ENCODE measurements at regions not wholly inside any gene's neighbourhood (a gene's known extent, or its start where the extent isn't known, plus 50 kb on each side); places are given as distances from the start of the nearest gene placed in this dataset.

DNA sequence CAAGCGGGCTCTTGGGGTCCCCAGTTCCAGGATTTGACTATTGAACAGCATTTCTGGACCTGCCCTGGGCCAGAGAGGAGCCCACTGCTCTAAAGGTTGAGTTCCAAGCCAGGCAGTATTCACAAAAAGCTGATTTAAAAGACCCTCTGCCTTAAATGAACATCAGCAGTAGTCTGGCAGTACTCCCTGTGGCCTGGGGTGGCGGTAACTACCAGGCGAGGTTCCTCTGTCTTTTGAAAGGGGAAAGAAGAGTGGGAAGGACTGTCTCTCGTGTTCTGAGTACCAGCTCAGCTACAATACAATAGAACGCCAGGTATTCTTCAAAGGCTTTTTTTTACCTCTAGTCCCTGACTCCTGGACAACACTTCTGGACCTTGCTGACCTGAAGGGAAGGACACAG lies 456.4 kb upstream of the TEX13C start:
- Histone ChIP-seq H3K4me1 (ENCODE audit: insufficient read depth, insufficient read length) (no peaks in the 10 kb centered on the region), H3K9ac (ENCODE audit: insufficient read length, low read depth) (no peak overlapping the region), H3K36me3 (ENCODE audit: insufficient read depth, insufficient read length, low read length) (no peaks in the 10 kb centered on the region), H3K27me3 (ENCODE audit: insufficient read depth, insufficient read length) (no peaks in the 10 kb centered on the region), H3K4me3 (ENCODE audit: insufficient read length, low read depth) (no peak overlapping the region), H3K9me3 (ENCODE audit: insufficient read depth, low read length) (no peaks in the 10 kb centered on the region)
- DNase-seq (ENCODE audit: low read depth, low spot score): no peak
- TF ChIP-seq ZNF274 (IDR thresholded peaks at IDR 0.05; ENCODE audit: low read depth, low read length) (no peak), YY1 (IDR thresholded peaks at IDR 0.05; ENCODE audit: insufficient read depth, insufficient read length) (no peak), SUZ12 (IDR thresholded peaks at IDR 0.05; ENCODE audit: extremely low read depth, insufficient read depth, insufficient read length) (no peak)

DNA sequence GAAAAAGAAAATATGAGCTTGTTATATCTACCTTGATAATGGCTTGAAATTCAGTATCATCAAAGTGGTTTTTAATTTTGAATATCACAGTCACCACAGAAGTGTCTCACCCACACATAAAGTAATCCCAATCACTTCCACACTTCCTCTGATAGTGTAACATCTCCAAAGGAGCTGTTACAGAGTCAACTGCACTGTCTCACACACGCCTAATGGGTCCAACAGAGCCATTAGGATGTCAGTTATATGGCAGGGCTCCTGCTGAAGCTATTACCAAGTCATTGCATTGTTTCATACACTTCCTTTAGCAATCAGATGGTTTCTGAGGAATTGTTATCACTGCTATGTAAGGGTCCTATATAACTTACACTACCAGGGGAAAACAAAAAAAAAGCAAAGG lies 432.1 kb upstream of the TEX13C start:
- H3K4me3 ChIP-seq (ENCODE audit: insufficient read length, low read depth): no peak overlapping the region
- no peak for TF ChIP-seq YY1 (IDR thresholded peaks at IDR 0.05; ENCODE audit: insufficient read depth, insufficient read length)
- no peak for TF ChIP-seq SUZ12 (IDR thresholded peaks at IDR 0.05; ENCODE audit: extremely low read depth, insufficient read depth, insufficient read length)
- no peak for TF ChIP-seq ZNF274 (IDR thresholded peaks at IDR 0.05; ENCODE audit: low read depth, low read length)

DNA sequence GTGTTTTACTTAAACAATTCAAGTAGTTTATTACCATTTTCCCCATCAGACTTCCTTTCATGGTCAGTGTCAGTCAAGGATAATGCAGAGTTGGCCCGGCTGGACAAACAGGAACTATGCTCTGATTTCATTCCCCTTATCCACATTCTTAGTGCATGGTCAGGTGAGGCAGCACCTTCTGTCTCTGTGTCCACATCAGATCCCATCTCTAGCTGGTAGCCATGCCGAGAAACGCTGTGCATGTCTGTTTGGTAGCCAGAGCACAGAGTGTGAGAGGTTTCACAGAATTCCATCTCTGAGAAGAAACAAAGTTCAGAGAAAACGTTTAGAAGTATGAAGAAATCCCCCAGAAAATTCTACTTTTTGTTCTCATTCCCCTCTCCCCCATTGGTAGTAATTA lies 423.7 kb upstream of the TEX13C start:
- no peaks in the 10 kb centered on the region for H3K27me3 ChIP-seq (ENCODE audit: insufficient read depth, insufficient read length)
- no peak overlapping the region for H3K4me3 ChIP-seq (ENCODE audit: insufficient read length, low read depth)
- no peaks in the 10 kb centered on the region for H3K4me1 ChIP-seq (ENCODE audit: insufficient read depth, insufficient read length)
- no peaks in the 10 kb centered on the region for H3K9me3 ChIP-seq (ENCODE audit: insufficient read depth, low read length)
- H3K36me3 ChIP-seq (ENCODE audit: insufficient read depth, insufficient read length, low read length): no peaks in the 10 kb centered on the region
- no peak overlapping the region for H3K9ac ChIP-seq (ENCODE audit: insufficient read length, low read depth)
- DNase-seq (ENCODE audit: low read depth, low spot score): no peak
- TF ChIP-seq ZNF274 (IDR thresholded peaks at IDR 0.05; ENCODE audit: low read depth, low read length) (no peak), YY1 (IDR thresholded peaks at IDR 0.05; ENCODE audit: insufficient read depth, insufficient read length) (no peak), SUZ12 (IDR thresholded peaks at IDR 0.05; ENCODE audit: extremely low read depth, insufficient read depth, insufficient read length) (no peak)

More for the DNA sequence above, 432.1 kb upstream of the TEX13C start:
- no peaks in the 10 kb centered on the region for H3K4me1 ChIP-seq (ENCODE audit: insufficient read depth, insufficient read length)
- no peak for DNase-seq (ENCODE audit: low read depth, low spot score)
- no peaks in the 10 kb centered on the region for H3K27me3 ChIP-seq (ENCODE audit: insufficient read depth, insufficient read length)
- H3K36me3 ChIP-seq (ENCODE audit: insufficient read depth, insufficient read length, low read length): no peaks in the 10 kb centered on the region
- no peak overlapping the region for H3K9ac ChIP-seq (ENCODE audit: insufficient read length, low read depth)
- H3K9me3 ChIP-seq (ENCODE audit: insufficient read depth, low read length): no peaks in the 10 kb centered on the region

DNA sequence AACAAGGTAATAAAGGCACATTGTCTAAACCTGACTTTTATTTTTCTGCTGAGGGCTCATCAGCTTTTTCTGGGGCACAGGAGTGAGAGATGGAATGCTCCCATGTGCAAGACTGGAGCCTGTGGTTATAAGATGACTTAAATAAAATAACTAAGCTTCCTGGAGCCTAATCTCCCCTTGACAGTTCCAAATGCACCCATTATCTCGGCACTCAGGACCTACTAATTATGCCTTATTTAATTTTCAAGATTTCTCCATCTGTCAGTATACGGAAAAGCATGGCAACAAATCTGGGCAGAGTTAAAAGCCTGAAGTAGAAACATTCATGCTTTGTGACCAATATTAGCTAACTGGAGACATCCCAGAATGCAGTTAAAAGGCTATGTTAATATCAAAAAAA lies 416.7 kb upstream of the TEX13C start:
- Histone ChIP-seq H3K4me1 (ENCODE audit: insufficient read depth, insufficient read length) (no peaks in the 10 kb centered on the region), H3K9me3 (ENCODE audit: insufficient read depth, low read length) (no peaks in the 10 kb centered on the region), H3K27me3 (ENCODE audit: insufficient read depth, insufficient read length) (no peaks in the 10 kb centered on the region), H3K36me3 (ENCODE audit: insufficient read depth, insufficient read length, low read length) (no peaks in the 10 kb centered on the region), H3K4me3 (ENCODE audit: insufficient read length, low read depth) (no peak overlapping the region), H3K9ac (ENCODE audit: insufficient read length, low read depth) (no peak overlapping the region)
- no peak for DNase-seq (ENCODE audit: low read depth, low spot score)
- no peak for TF ChIP-seq YY1 (IDR thresholded peaks at IDR 0.05; ENCODE audit: insufficient read depth, insufficient read length)
- no peak for TF ChIP-seq ZNF274 (IDR thresholded peaks at IDR 0.05; ENCODE audit: low read depth, low read length)
- no peak for TF ChIP-seq SUZ12 (IDR thresholded peaks at IDR 0.05; ENCODE audit: extremely low read depth, insufficient read depth, insufficient read length)

DNA sequence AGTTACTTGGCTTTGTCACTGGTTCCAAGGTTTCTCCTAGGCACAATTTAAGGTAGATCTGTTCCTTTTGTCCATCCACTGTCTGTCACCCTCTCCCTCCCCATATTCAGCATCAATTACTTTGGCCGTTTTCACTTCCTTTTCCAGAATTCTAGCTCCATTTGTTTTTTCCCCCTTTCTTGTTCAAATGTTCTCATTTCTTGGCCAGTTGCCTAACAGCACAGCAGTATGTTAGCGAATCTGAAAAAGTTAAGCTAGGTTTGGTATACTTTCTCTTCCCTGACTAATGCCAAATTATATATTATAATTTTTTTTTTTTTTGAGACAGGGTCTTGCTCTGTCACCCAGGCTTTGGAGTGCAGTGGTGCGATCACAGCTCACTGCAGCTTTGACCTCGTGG lies 409.1 kb upstream of the TEX13C start:
- Histone ChIP-seq H3K4me3 (ENCODE audit: insufficient read length, low read depth) (no peak overlapping the region), H3K36me3 (ENCODE audit: insufficient read depth, insufficient read length, low read length) (no peaks in the 10 kb centered on the region), H3K4me1 (ENCODE audit: insufficient read depth, insufficient read length) (no peaks in the 10 kb centered on the region), H3K9ac (ENCODE audit: insufficient read length, low read depth) (no peak overlapping the region), H3K27me3 (ENCODE audit: insufficient read depth, insufficient read length) (no peaks in the 10 kb centered on the region), H3K9me3 (ENCODE audit: insufficient read depth, low read length) (no peaks in the 10 kb centered on the region)
- TF ChIP-seq YY1 (IDR thresholded peaks at IDR 0.05; ENCODE audit: insufficient read depth, insufficient read length) (no peak), SUZ12 (IDR thresholded peaks at IDR 0.05; ENCODE audit: extremely low read depth, insufficient read depth, insufficient read length) (no peak), ZNF274 (IDR thresholded peaks at IDR 0.05; ENCODE audit: low read depth, low read length) (no peak)
- DNase-seq (ENCODE audit: low read depth, low spot score): no peak

DNA sequence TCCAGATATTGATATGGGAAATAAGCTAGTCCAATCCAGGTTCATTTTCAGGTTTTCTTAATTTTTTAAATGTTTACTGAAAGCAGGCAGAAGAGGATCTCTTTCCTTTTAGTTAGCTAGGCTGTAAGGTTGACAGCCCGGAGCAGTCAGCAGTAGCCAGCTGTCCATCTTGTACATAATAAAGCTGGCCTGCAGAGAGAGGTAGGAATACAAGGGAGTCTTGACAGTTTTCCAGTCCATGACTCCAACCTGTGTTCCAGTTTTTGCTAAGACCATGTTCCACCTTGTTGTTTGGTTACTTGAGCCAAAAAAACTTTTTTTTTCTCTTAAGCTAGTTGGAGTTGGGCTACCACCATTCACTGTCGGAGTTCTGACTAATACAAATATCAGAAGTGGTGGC lies 402.7 kb upstream of the TEX13C start:
- Histone ChIP-seq H3K4me1 (ENCODE audit: insufficient read depth, insufficient read length) (no peaks in the 10 kb centered on the region), H3K4me3 (ENCODE audit: insufficient read length, low read depth) (no peak overlapping the region)
- no peak for DNase-seq (ENCODE audit: low read depth, low spot score)

DNA sequence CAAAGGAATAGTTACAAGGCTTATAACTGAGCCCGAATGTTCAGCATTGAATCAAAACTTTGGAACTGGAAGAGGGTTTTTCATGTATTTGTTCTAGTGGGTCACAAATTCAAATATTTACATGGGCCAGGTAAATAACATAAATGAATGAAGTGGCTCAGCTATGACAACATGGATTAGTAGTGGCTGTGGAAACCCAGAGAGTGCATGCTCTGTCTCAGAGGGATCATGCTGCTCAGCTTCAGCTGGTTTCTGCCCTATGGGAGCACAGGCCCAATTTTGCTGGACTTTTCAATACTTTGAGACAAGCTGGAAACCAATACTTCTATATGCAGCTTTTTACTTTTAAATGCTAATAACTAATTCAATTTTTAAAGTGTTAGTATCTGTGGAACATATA lies 394.0 kb upstream of the TEX13C start:
- no peaks in the 10 kb centered on the region for H3K9me3 ChIP-seq (ENCODE audit: insufficient read depth, low read length)
- no peak overlapping the region for H3K4me3 ChIP-seq (ENCODE audit: insufficient read length, low read depth)
- no peaks in the 10 kb centered on the region for H3K36me3 ChIP-seq (ENCODE audit: insufficient read depth, insufficient read length, low read length)
- TF ChIP-seq YY1 (IDR thresholded peaks at IDR 0.05; ENCODE audit: insufficient read depth, insufficient read length) (no peak), ZNF274 (IDR thresholded peaks at IDR 0.05; ENCODE audit: low read depth, low read length) (no peak), SUZ12 (IDR thresholded peaks at IDR 0.05; ENCODE audit: extremely low read depth, insufficient read depth, insufficient read length) (no peak)
- H3K4me1 ChIP-seq (ENCODE audit: insufficient read depth, insufficient read length): no peaks in the 10 kb centered on the region
- no peak overlapping the region for H3K9ac ChIP-seq (ENCODE audit: insufficient read length, low read depth)
- DNase-seq (ENCODE audit: low read depth, low spot score): no peak
- no peaks in the 10 kb centered on the region for H3K27me3 ChIP-seq (ENCODE audit: insufficient read depth, insufficient read length)

More for the DNA sequence above, 402.7 kb upstream of the TEX13C start:
- Histone ChIP-seq H3K27me3 (ENCODE audit: insufficient read depth, insufficient read length) (no peaks in the 10 kb centered on the region), H3K36me3 (ENCODE audit: insufficient read depth, insufficient read length, low read length) (no peaks in the 10 kb centered on the region), H3K9ac (ENCODE audit: insufficient read length, low read depth) (no peak overlapping the region), H3K9me3 (ENCODE audit: insufficient read depth, low read length) (no peaks in the 10 kb centered on the region)
- TF ChIP-seq YY1 (IDR thresholded peaks at IDR 0.05; ENCODE audit: insufficient read depth, insufficient read length): no peak
- no peak for TF ChIP-seq ZNF274 (IDR thresholded peaks at IDR 0.05; ENCODE audit: low read depth, low read length)
- TF ChIP-seq SUZ12 (IDR thresholded peaks at IDR 0.05; ENCODE audit: extremely low read depth, insufficient read depth, insufficient read length): no peak

DNA sequence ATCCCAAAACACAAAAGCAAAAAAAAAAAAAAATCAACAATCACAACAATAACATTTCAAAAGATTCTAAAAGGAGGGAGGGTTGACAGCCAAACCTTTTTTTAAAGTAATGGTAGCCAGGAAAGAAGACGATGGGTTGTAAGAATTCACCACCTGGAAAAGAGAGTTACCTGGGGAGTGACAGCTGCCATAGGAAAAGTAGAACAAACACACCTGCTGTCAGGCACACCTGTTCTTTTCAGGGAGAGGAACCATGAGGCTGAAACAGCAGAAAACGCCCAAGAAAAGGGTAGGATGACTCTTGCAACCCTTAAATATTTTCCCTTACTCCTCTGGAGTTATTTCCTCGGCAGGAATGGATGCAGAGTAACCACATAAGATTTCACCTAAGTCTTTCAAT lies 388.4 kb upstream of the TEX13C start:
- TF ChIP-seq SUZ12 (IDR thresholded peaks at IDR 0.05; ENCODE audit: extremely low read depth, insufficient read depth, insufficient read length) (no peak), ZNF274 (IDR thresholded peaks at IDR 0.05; ENCODE audit: low read depth, low read length) (no peak), YY1 (IDR thresholded peaks at IDR 0.05; ENCODE audit: insufficient read depth, insufficient read length) (no peak)
- no peak overlapping the region for H3K9ac ChIP-seq (ENCODE audit: insufficient read length, low read depth)
- no peak overlapping the region for H3K4me3 ChIP-seq (ENCODE audit: insufficient read length, low read depth)
- H3K4me1 ChIP-seq (ENCODE audit: insufficient read depth, insufficient read length): no peaks in the 10 kb centered on the region
- no peaks in the 10 kb centered on the region for H3K27me3 ChIP-seq (ENCODE audit: insufficient read depth, insufficient read length)
- DNase-seq (ENCODE audit: low read depth, low spot score): no peak
- no peaks in the 10 kb centered on the region for H3K9me3 ChIP-seq (ENCODE audit: insufficient read depth, low read length)
- no peaks in the 10 kb centered on the region for H3K36me3 ChIP-seq (ENCODE audit: insufficient read depth, insufficient read length, low read length)
